K562 (cell line): ENCODE measurements at regions not wholly inside any gene's neighbourhood (a gene's known extent, or its start where the extent isn't known, plus 50 kb on each side); places are given as distances from the start of the nearest gene placed in this dataset.

Experiments used
- ATAC-seq: fragments of 200-7000 bp; cut with Tn5 transposase; 3 replicates; pipeline ENCODE4 v1.9.1; 2020; ENCODE audit warnings: moderate library complexity
- BruUV-seq: library from RNA; stranded (reverse); fragments of 400-500 nt; replicated peaks from 2 replicates; lab custom pipeline; 2021; lab: Mats Ljungman, UMichigan
- CTCF ChIA-PET: fragments of 300-600 bp; formaldehyde crosslinking; extraction: SDS; loops from one replicate; lab custom pipeline; 2021; ENCODE audit warnings: low intra/inter-chr PET ratio; lab: Yijun Ruan, JAX
- POLR2A ChIA-PET: fragments of 300-600, 350-650 bp; sonication (Branson Sonifier 250); formaldehyde crosslinking; extraction: SDS; loops from one replicate; lab custom pipeline; 2021; ENCODE audit warnings: antibody characterized with exemption, inconsistent platforms; lab: Yijun Ruan, JAX
- DNase-seq, 4 experiments: peaks; one replicate each; pipeline versions ENCODE4 v3.0.0 to v3.0.0-alpha.2; 2011 to 2018; ENCODE audit warnings: low spot score in 3 of 4, mixed read lengths in 3 of 4; ENCODE audit errors: extremely low read depth in 1 of 4
- FAIRE-seq: peaks from 2 replicates; lab custom pipeline; 2011; peaks lifted over from hg19 to GRCh38; lab: Jason Lieb, UNC
- H2AFZ ChIP-seq: 2 replicates; pipeline ENCODE4 v1.6.0; 2011; ENCODE audit warnings: low read depth, low read length, control low read depth, inconsistent platforms
- H3K27ac ChIP-seq: fragments of 200-600 bp; 3 replicates; pipeline ENCODE4 v1.8.0; 2011; ENCODE audit warnings: low read depth, mild to moderate bottlenecking, control low read depth, inconsistent platforms, low read length, moderate library complexity, mixed read lengths; ENCODE audit errors: extremely low read depth
- H3K27me3 ChIP-seq, 2 experiments: fragments of 300-600 bp in 1 of 2; 2 replicates in 1 of 2; 3 replicates in 1 of 2; pipeline versions ENCODE4 v1.6.0 to v1.8.0; 2011; ENCODE audit warnings: inconsistent platforms in 2 of 2, low read length in 2 of 2, mild to moderate bottlenecking in 1 of 2, mixed read lengths in 1 of 2, moderate library complexity in 1 of 2; ENCODE audit not compliant: control insufficient read depth in 2 of 2, insufficient read depth in 2 of 2
- H3K36me3 ChIP-seq: fragments of 300-600 bp; 3 replicates; pipeline ENCODE4 v1.8.0; 2011; ENCODE audit warnings: mild to moderate bottlenecking, low read length, inconsistent platforms; ENCODE audit not compliant: control insufficient read depth, insufficient read depth
- H3K4me1 ChIP-seq, 2 experiments: fragments of 200-600 bp in 1 of 2; replicated peaks in 1 of 2; 2 replicates in 1 of 2; 3 replicates in 1 of 2; pipeline versions ENCODE4 v1.5.1 to v1.8.0; 2011; ENCODE audit warnings: inconsistent platforms in 2 of 2, low read length in 2 of 2, mild to moderate bottlenecking in 1 of 2, mixed read lengths in 1 of 2, moderate library complexity in 1 of 2; ENCODE audit not compliant: control insufficient read depth in 2 of 2, insufficient read depth in 2 of 2
- H3K4me2 ChIP-seq: 2 replicates; pipeline ENCODE4 v1.6.1; 2011; ENCODE audit warnings: low read length, control low read depth, inconsistent platforms, mixed read lengths; ENCODE audit not compliant: insufficient read depth
- H3K4me3 ChIP-seq: fragments of 200-600 bp; sonication (generic), shearing (Covaris generic); 2 replicates; pipeline ENCODE4 v1.5.1; 2016; ENCODE audit warnings: control low read depth, inconsistent platforms
- H3K79me2 ChIP-seq: fragments of 200-600 bp; 3 replicates; pipeline ENCODE4 v1.8.0; 2011; ENCODE audit warnings: low read length, inconsistent platforms; ENCODE audit not compliant: control insufficient read depth, insufficient read depth
- H3K9ac ChIP-seq, 2 experiments: 2 replicates each; pipeline versions ENCODE4 v1.6.0 to v1.6.1; 2011; ENCODE audit warnings: low read depth in 2 of 2, low read length in 2 of 2, control low read depth in 1 of 2, inconsistent platforms in 1 of 2, mild to moderate bottlenecking in 1 of 2, mixed read lengths in 1 of 2; ENCODE audit not compliant: insufficient read depth in 1 of 2
- H3K9me1 ChIP-seq: one replicate; pipeline ENCODE4 v1.6.0; 2011; ENCODE audit warnings: inconsistent platforms, mild to moderate bottlenecking, low read length, moderate library complexity; ENCODE audit not compliant: control insufficient read depth, insufficient read depth
- H3K9me3 ChIP-seq: replicated peaks from 2 replicates; pipeline ENCODE4 v1.5.1; 2011; ENCODE audit warnings: low read depth, low read length, inconsistent platforms; ENCODE audit not compliant: control insufficient read depth, insufficient read depth
- H4K20me1 ChIP-seq: replicated peaks from 2 replicates; pipeline ENCODE4 v1.6.1; 2011; ENCODE audit warnings: low read length, inconsistent platforms, mixed read lengths; ENCODE audit not compliant: control insufficient read depth, insufficient read depth
- SMAD4 ChIP-seq: fragments of 250-450 bp; sonication (Bioruptor Pico); conservative IDR thresholded peaks from 2 replicates; pipeline ENCODE4 v1.8.0; 2021; ENCODE audit warnings: inconsistent platforms, mild to moderate bottlenecking, moderate library complexity
- SRSF1 ChIP-seq: fragments of 200-400 bp; formaldehyde crosslinking; IDR thresholded peaks from 2 replicates; pipeline ENCODE4 v1.6.1; 2017; ENCODE audit warnings: mild to moderate bottlenecking, low read depth, low read length, moderate library complexity
- SRSF9 ChIP-seq: fragments of 200-400 bp; formaldehyde crosslinking; IDR thresholded peaks from 2 replicates; pipeline ENCODE4 v1.6.1; 2017; ENCODE audit warnings: low read depth, low read length, borderline replicate concordance
- THRB ChIP-seq: fragments of 450-650 bp; formaldehyde crosslinking; conservative IDR thresholded peaks from 2 replicates; pipeline ENCODE4 v1.4.0; 2022; ENCODE audit warnings: mild to moderate bottlenecking, missing genetic modification characterization
- ZNF23 ChIP-seq: fragments of 250-450 bp; sonication (Bioruptor Pico); IDR thresholded peaks from 2 replicates; pipeline ENCODE4 v1.4.0; 2020; ENCODE audit warnings: mild to moderate bottlenecking
- ZNF316 ChIP-seq: fragments of 450-650 bp; IDR thresholded peaks from 2 replicates; pipeline ENCODE4 v1.6.1; 2016
- WGBS: fragments of 100-300 bp; shearing (Covaris generic); methylation state at CpG from one replicate; pipeline ENCODE4 v1.1.6; 2016; ENCODE audit warnings: low coverage, mixed read lengths; ENCODE audit not compliant: insufficient coverage; ENCODE audit errors: missing lambda C conversion rate; 5-methylcytosine and 5-hydroxymethylcytosine counted together
- in situ Hi-C: fragments of 300-500 bp; cut with MboI; formaldehyde crosslinking; loops from 4 replicates; pipeline ENCODE4 v1.15.0; 2018; ENCODE audit warnings: inconsistent platforms, mixed read lengths
- intact Hi-C: fragments of 100-400 bp; cut with micrococcal nuclease; formaldehyde crosslinking; loops from 2 replicates; pipeline ENCODE4 v1.14.2; 2022

GRCh38 chr6:132045877-132046276 lies 94.7 kb upstream of the CCN2 start:
- Histone ChIP-seq H3K27ac (no peak overlapping the region), H3K4me3 (no peak overlapping the region), H3K9ac (no peak overlapping the region), H3K4me2 (no peak overlapping the region), H3K79me2 (no peaks in the 10 kb centered on the region), H4K20me1 (no peaks in the 10 kb centered on the region), H3K4me1 (no peaks in the 10 kb centered on the region), H2AFZ (no peak overlapping the region), H3K9me3 (no peaks in the 10 kb centered on the region), H3K27me3 (no peaks in the 10 kb centered on the region), H3K36me3 (no peaks in the 10 kb centered on the region), H3K9me1 (no peaks in the 10 kb centered on the region)
- TF ChIP-seq SRSF1 = no peak
- TF ChIP-seq ZNF316 = 0 out of 2 replicates have a peak, but pooled peaks have one; percentile 23
- TF ChIP-seq THRB (CRISPR knock-in tag) = no peak
- no peak for TF ChIP-seq SRSF9
- intact Hi-C loops = no loop called here
- 0% methylated on average over 1 of the region's 1 CpG for WGBS
- FAIRE-seq = no peak
- no peak for ATAC-seq
- no peak for DNase-seq
- ChIA-PET CTCF (no interaction called here), POLR2A (no interaction called here)
- in situ Hi-C loops = no loop called here
- no TSS peak for BruUV-seq

DNA sequence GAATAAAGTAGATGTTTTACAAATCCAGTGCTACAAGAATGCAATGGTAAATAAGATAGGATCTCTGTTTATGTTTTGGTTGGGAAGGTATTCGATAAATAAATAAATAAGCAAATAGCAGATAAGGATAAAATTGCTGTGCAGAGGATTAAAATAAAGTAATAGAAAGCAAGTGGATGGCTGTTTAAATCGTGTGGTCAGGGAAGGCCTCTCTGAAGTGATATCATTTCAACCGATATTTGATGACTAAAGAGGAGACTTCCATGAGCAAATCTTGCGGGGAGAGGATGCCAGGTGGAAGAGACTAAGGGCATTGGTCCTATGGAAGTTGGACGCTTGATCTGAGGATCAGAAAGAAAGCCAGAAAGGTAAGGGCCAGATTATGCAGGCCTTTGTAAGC lies 92.0 kb upstream of the CCN2 start:
- TF ChIP-seq ZNF23 (CRISPR knock-in tag) (no peak), SMAD4 (CRISPR knock-in tag) (no peak)
- no peak overlapping the region for H3K27ac ChIP-seq
- DNase-seq (no peak), FAIRE-seq (no peak), ATAC-seq (no peak)
- H2AFZ ChIP-seq = no peak overlapping the region
- no peak overlapping the region for H3K4me2 ChIP-seq
- H3K36me3 ChIP-seq = no peaks in the 10 kb centered on the region
- WGBS = 2% methylated on average over 5 of the region's 5 CpGs
- ChIA-PET CTCF (no interaction called here), POLR2A (no interaction called here)
- no peaks in the 10 kb centered on the region for H4K20me1 ChIP-seq
- H3K9me3 ChIP-seq = no peaks in the 10 kb centered on the region
- H3K4me1 ChIP-seq = no peaks in the 10 kb centered on the region
- no peaks in the 10 kb centered on the region for H3K79me2 ChIP-seq
- no TSS peak for BruUV-seq
- in situ Hi-C loops (no loop called here), intact Hi-C loops (no loop called here)
- no peaks in the 10 kb centered on the region for H3K27me3 ChIP-seq
- no peak overlapping the region for H3K4me3 ChIP-seq
- no peak overlapping the region for H3K9ac ChIP-seq
- no peaks in the 10 kb centered on the region for H3K9me1 ChIP-seq
